Muscle layer of duodenum (tissue), 2 donors: ENCODE measurements at regions not wholly inside any gene's neighbourhood (a gene's known extent, or its start where the extent isn't known, plus 50 kb on each side); places are given as distances from the start of the nearest gene placed in this dataset.
"Not testable (repeated sequence)": the region's sequence is repeated elsewhere in the genome, so short reads cannot be mapped to it uniquely, and the experiment has no call there.

Experiments used
- H3K27ac ChIP-seq: one replicate; pipeline ENCODE4 v1.7.0; 2013; ENCODE audit warnings: mild to moderate bottlenecking, low read length
- H3K27me3 ChIP-seq: one replicate; pipeline ENCODE4 v1.7.0; 2013; ENCODE audit warnings: low read depth, mild to moderate bottlenecking, control low read depth, low read length
- H3K36me3 ChIP-seq, 2 donors: one replicate each; pipeline ENCODE4 v1.7.0; 2013; ENCODE audit warnings: low read length in 2 of 2, control low read depth in 1 of 2, mild to moderate bottlenecking in 1 of 2; ENCODE audit not compliant: insufficient read depth in 2 of 2, control insufficient read depth in 1 of 2
- H3K4me1 ChIP-seq, 2 donors: one replicate each; pipeline ENCODE4 v1.7.0; 2013; ENCODE audit warnings: low read length in 2 of 2, mild to moderate bottlenecking in 2 of 2, control low read depth in 1 of 2, moderate library complexity in 1 of 2; ENCODE audit not compliant: insufficient read depth in 2 of 2, control insufficient read depth in 1 of 2
- H3K4me3 ChIP-seq, 2 donors: one replicate each; pipeline ENCODE4 v1.7.0; 2013; ENCODE audit warnings: low read length in 2 of 2, low read depth in 1 of 2, mild to moderate bottlenecking in 1 of 2
- H3K9me3 ChIP-seq, 2 donors: one replicate each; pipeline ENCODE4 v1.7.0; 2013; ENCODE audit warnings: low read length in 2 of 2, control low read depth in 1 of 2, mild to moderate bottlenecking in 1 of 2; ENCODE audit not compliant: control insufficient read depth in 1 of 2
- donor health status: healthy.

GRCh38 chr15:87645723-87646122 lies 610.8 kb downstream of the NTRK3 start:
- Histone ChIP-seq H3K9me3 (no peaks in the 10 kb centered on the region), H3K27me3 (no peaks in the 10 kb centered on the region), H3K27ac (no peak overlapping the region), H3K4me1 (no peaks in the 10 kb centered on the region), H3K36me3 (no peaks in the 10 kb centered on the region), H3K4me3 (no peak overlapping the region)

GRCh38 chr15:87642997-87643396 lies 613.5 kb downstream of the NTRK3 start:
- not testable (repeated sequence) for H3K27ac ChIP-seq, H3K27me3 ChIP-seq, H3K36me3 ChIP-seq, H3K9me3 ChIP-seq, H3K4me1 ChIP-seq, H3K4me3 ChIP-seq

DNA sequence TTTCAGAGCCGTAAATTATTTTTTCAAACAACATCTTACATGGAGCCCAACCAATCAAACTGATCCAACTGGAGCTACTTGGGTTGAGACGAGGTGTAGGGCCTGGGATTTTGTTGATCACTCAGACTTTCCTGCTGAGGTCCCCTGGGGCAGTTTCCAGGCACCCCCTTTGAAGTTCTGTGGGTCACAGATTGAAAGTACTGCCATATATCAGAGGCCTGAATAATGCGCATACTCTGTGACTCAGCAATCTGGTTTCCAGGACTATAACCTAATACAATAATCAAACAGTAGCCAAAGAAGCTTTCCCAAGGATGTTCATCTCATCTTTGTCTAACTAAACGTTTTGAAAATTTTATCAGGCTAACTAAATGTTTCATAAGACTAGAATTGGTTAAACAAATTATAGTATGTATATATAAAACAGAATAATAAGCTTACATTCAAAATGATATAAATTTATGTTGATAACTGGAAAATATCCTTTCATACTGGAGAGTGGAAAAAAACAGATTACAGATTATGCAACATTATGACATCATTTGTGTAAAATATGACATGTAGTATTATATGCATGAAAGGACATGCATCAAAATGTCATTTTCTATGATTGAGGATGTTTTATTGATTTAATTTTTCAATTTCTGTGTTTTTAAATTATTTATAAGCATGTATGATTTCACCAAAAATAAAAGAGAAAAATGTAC lies 617.1 kb downstream of the NTRK3 start:
- no peaks in the 10 kb centered on the region for H3K27me3 ChIP-seq
- H3K4me1 ChIP-seq: no peaks in the 10 kb centered on the region
- H3K9me3 ChIP-seq: no peaks in the 10 kb centered on the region
- H3K4me3 ChIP-seq: no peak overlapping the region
- H3K27ac ChIP-seq: no peak overlapping the region
- H3K36me3 ChIP-seq: no peaks in the 10 kb centered on the region

GRCh38 chr15:87638554-87639083 lies 617.9 kb downstream of the NTRK3 start:
- no peaks in the 10 kb centered on the region for H3K4me1 ChIP-seq
- no peak overlapping the region for H3K27ac ChIP-seq
- no peaks in the 10 kb centered on the region for H3K36me3 ChIP-seq
- no peaks in the 10 kb centered on the region for H3K27me3 ChIP-seq
- no peaks in the 10 kb centered on the region for H3K9me3 ChIP-seq
- no peak overlapping the region for H3K4me3 ChIP-seq

- Histone ChIP-seq H3K4me1 (peaks cover 0 to 3% of the 10 kb centered on the region in 2 donors), H3K4me3 (no peak overlapping the region), H3K27ac (no peak overlapping the region), H3K9me3 (no peaks in the 10 kb centered on the region), H3K36me3 (no peaks in the 10 kb centered on the region), H3K27me3 (no peaks in the 10 kb centered on the region)
Measured at GRCh38 chr15:87634361-87634760, 622.2 kb downstream of the NTRK3 start.

DNA sequence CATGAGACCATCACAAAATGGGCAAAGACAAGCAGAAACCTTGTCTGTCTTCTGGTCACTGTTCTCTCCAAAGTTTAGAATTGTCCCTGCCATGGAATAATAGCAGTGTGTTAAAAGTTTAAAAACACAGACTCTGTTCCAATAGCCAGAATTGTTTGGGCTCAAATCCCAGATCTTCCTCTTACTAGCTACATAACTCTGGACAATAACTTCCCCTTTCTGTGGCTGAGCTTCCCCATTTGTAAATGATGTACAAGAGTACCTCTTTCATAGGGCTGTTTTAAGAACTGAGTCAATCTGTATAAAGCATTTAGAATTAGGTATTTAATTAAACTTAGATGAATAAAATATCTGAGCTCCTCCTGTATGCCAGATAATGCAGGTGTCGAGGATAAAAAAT lies 623.0 kb downstream of the NTRK3 start:
- H3K4me3 ChIP-seq: no peak overlapping the region

DNA sequence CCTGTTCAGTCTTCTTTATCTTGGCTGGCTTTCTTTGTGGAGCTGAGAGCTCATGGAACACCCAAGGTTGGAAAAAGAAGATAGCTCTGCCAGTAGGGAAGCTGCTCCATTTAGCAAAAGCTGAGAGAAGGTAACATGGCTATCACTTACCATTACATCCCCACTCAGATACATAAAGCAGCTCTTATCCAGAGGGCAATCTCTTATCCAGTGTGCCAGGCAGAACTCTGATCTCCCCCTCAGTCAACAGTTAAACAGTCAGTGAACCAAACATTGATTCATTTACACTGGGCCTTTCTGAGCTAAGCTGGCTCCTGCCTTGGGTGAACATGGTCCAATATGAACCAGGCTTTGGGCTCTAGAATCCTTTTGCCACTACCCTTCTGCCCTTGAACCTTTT lies 624.2 kb downstream of the NTRK3 start:
- Histone ChIP-seq H3K27ac (no peak overlapping the region), H3K9me3 (no peaks in the 10 kb centered on the region), H3K4me1 (peaks cover 0 to 10% of the 10 kb centered on the region in 2 donors), H3K36me3 (no peaks in the 10 kb centered on the region), H3K4me3 (no peak overlapping the region), H3K27me3 (no peaks in the 10 kb centered on the region)

More for the DNA sequence above, 623.0 kb downstream of the NTRK3 start:
- Histone ChIP-seq H3K9me3 (no peaks in the 10 kb centered on the region), H3K4me1 (peaks cover 0 to 8% of the 10 kb centered on the region in 2 donors), H3K27ac (no peak overlapping the region), H3K36me3 (no peaks in the 10 kb centered on the region), H3K27me3 (no peaks in the 10 kb centered on the region)

DNA sequence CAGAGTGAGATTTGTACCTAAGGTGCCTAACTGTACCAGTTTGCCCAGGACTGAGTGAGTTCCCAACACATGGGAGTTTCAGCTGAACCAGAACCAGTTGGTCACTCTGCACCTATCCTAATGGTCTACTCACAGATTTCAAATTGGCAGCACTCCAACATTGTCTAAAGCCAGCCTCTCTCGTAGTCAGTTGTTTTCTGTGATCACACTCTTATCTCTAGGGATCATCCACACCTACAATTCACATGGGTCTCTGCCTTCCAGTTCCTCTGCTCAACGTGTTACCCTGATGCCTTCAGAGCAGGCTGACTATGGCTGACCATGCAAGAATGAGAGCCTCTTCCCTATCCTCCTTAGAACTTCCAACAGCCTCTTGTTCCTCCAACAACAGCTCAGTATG lies 624.8 kb downstream of the NTRK3 start:
- H3K27me3 ChIP-seq: no peaks in the 10 kb centered on the region
- H3K27ac ChIP-seq: no peak overlapping the region
- peaks cover 0 to 10% of the 10 kb centered on the region in 2 donors for H3K4me1 ChIP-seq
- no peaks in the 10 kb centered on the region for H3K36me3 ChIP-seq
- H3K9me3 ChIP-seq: no peaks in the 10 kb centered on the region
- no peak overlapping the region for H3K4me3 ChIP-seq

DNA sequence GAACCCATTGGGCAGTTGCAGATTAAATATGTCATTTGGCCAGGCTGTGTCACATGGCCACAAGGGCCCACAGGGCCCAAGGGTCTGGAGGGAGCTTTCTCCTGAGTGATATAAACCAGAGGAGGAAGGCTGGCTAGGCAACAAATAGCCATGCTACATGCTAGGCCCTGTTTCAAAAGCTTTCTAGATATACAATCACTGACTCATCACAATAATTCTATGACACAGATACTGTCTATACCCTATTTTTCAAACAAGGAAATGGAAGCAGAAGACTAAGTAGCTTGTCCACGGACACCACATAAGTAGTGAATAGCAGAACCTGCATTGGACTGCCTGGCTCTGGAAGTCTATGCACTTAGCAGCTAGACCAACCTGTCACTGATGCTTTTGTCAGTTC lies 625.4 kb downstream of the NTRK3 start:
- Histone ChIP-seq H3K27me3 (no peaks in the 10 kb centered on the region), H3K36me3 (no peaks in the 10 kb centered on the region), H3K9me3 (no peaks in the 10 kb centered on the region), H3K4me1 (peaks cover 0 to 10% of the 10 kb centered on the region in 2 donors), H3K27ac (no peak overlapping the region), H3K4me3 (no peak overlapping the region)

DNA sequence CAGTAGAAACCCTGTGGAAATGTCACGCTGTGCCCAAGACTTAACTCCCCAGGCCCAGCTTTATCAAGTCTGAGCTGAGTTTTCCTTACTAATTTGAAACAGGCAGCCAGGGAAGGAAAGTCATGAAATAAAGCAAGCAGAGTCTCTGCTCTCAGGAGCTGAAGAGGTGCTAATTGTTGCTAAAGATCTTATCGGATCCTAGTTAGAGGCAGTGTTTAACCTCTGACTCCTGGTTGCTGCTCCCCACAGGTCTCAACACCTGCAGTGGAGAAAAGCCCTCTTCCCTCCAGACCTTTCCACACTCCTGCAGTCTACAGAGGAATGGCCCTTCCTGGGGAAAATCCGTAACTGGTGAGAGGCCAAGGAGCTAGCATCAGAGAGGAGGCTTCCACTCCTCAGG lies 628.2 kb downstream of the NTRK3 start:
- H3K4me3 ChIP-seq: no peak overlapping the region
- H3K4me1 ChIP-seq: peaks cover 0 to 8% of the 10 kb centered on the region in 2 donors
- no peaks in the 10 kb centered on the region for H3K27me3 ChIP-seq
- H3K9me3 ChIP-seq: no peaks in the 10 kb centered on the region
- no peak overlapping the region for H3K27ac ChIP-seq
- H3K36me3 ChIP-seq: no peaks in the 10 kb centered on the region

DNA sequence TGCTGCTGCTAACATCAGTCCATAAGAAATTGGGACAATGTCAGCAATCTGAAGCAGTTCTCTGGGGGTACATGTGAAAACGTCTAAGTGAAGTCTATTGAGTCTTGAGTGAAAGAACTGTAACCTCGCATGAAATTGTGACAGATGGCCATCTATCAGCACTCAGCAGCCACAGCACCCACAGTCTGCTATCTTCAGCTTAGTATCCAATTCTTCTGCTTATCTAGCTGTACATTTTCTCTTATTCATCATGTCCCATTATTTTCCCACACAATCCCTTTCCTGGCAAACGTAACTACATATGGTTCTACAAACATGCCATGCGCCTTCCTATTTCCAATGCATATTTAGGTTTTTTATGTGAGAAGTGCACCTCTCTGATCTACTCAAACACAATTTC lies 629.7 kb downstream of the NTRK3 start:
- no peaks in the 10 kb centered on the region for H3K27me3 ChIP-seq

GRCh38 chr15:87623832-87624231 lies 632.7 kb downstream of the NTRK3 start:
- Histone ChIP-seq H3K4me1 (peaks cover 0 to 5% of the 10 kb centered on the region in 2 donors), H3K36me3 (no peaks in the 10 kb centered on the region), H3K9me3 (no peaks in the 10 kb centered on the region), H3K4me3 (no peak overlapping the region), H3K27me3 (no peaks in the 10 kb centered on the region), H3K27ac (no peak overlapping the region)

More for the DNA sequence above, 629.7 kb downstream of the NTRK3 start:
- no peak overlapping the region for H3K27ac ChIP-seq
- no peak overlapping the region for H3K4me3 ChIP-seq
- H3K36me3 ChIP-seq: no peaks in the 10 kb centered on the region
- H3K4me1 ChIP-seq: peaks cover 0 to 6% of the 10 kb centered on the region in 2 donors
- no peaks in the 10 kb centered on the region for H3K9me3 ChIP-seq
